ENCODE measurements at regions not wholly inside any gene's neighbourhood (a gene's known extent, or its start where the extent isn't known, plus 50 kb on each side); places are given as distances from the start of the nearest gene placed in this dataset.

GRCh38 chr1:56377431-56377830 lies 201.9 kb downstream of the PLPP3 start:
- intact Hi-C loops (cut with micrococcal nuclease): no loop called here
- Mint-ChIP-seq H3K4me3 (no peak overlapping the region), H3K36me3 (ENCODE audit: low read depth) (no peaks in the 10 kb centered on the region), H3K9me3 (no peaks in the 10 kb centered on the region), H3K27me3 (ENCODE audit: insufficient read depth) (peaks cover 3% of the 10 kb centered on the region), H3K27ac (no peak overlapping the region), H3K4me1 (ENCODE audit: low read depth) (no peaks in the 10 kb centered on the region)
- DNase-seq (ENCODE audit: low spot score): no peak

DNA sequence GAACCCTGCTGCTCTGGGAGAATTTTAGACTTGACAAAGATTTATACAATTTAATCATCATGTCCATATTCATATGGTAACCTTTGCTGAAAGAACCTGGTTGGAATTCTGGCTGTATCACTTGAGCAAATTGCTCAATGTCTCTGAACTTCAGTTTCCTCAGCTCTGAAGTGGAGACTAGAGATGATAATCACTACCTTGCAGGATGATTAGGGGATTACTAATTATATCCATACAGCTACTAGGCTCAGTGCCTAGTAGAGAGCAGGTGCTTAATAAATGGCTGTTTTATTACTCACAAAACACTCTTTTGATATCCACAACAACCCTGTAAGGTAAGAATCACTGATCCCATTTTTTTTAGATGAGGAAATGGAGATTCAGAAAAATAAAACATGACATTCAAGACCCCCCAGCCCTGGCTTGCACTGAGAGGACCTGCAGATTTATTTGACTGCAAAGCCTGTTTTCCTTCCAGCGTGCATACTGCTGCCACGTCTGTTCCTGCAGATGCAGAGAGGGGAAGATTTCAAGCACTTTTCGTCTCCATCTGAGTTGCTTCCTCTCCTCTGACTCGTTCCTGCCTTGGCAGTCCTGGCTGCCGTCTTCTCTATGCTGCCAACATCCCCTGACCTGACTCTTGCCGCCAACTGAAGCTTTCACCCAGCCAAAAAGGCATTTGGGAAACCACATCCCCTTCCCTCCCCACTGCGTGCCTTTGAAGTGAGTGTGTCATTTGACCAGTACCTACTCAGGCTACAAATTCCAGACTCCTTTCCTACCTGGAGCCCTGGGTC lies 203.0 kb downstream of the PLPP3 start:
- Mint-ChIP-seq H3K27me3 (ENCODE audit: insufficient read depth) (peaks cover 3% of the 10 kb centered on the region), H3K4me3 (no peak overlapping the region), H3K36me3 (ENCODE audit: low read depth) (no peaks in the 10 kb centered on the region), H3K4me1 (ENCODE audit: low read depth) (no peaks in the 10 kb centered on the region), H3K27ac (no peak overlapping the region), H3K9me3 (no peaks in the 10 kb centered on the region)
- intact Hi-C loops (cut with micrococcal nuclease): no loop called here
- no peak for DNase-seq (ENCODE audit: low spot score)

GRCh38 chr1:56375326-56375804 lies 204.0 kb downstream of the PLPP3 start:
- Mint-ChIP-seq H3K4me3 (no peak overlapping the region), H3K27me3 (ENCODE audit: insufficient read depth) (peaks cover 3% of the 10 kb centered on the region), H3K27ac (no peak overlapping the region), H3K36me3 (ENCODE audit: low read depth) (no peaks in the 10 kb centered on the region), H3K9me3 (no peaks in the 10 kb centered on the region), H3K4me1 (ENCODE audit: low read depth) (no peaks in the 10 kb centered on the region)
- intact Hi-C loops (cut with micrococcal nuclease): no loop called here
- DNase-seq (ENCODE audit: low spot score): no peak

DNA sequence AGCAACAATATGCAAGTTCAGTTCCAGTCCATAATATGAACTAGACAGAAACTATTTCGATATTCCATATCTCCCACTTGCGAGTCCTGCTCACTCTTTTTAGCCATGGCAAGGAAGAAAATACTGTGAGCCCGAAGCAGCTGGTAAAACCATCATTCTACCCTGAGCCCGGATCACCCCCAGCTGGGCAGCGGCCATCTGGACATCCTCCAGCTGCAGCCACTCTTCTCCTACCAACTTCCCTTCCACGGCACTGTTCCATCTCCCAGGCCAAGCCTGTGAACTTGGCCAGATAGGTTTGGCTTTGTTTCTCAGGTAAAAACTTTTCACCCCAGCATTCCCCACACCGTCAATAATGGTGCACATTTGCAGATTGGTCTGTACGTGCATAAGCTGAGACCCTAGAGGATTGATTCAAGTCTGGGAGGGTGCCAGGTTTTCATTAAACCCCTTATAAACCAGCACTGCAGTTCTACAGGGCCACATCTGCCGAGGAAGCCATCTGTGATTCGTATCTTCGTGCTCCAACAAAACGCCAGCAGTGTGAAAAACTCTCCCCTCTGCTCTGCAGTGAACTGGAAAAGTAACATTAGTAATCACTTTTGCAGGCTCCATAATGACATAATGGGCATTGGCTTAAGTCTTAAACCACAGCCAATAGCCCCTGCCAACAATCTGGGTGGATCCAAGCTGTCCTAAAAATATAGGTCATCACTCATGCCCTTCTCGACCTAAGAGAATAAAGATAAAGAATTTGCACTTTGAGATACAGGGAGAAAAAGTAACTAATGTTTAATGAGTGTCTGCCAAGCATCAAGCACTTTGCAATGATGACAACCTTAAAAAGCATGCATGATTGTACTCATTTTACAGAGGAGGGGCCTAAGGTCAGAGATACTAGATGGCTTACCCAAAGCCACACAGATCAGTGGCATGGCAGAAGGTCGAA lies 205.1 kb downstream of the PLPP3 start:
- Mint-ChIP-seq H3K4me1 (ENCODE audit: low read depth) (no peaks in the 10 kb centered on the region), H3K27ac (no peak overlapping the region), H3K36me3 (ENCODE audit: low read depth) (no peaks in the 10 kb centered on the region), H3K9me3 (no peaks in the 10 kb centered on the region), H3K4me3 (no peak overlapping the region), H3K27me3 (ENCODE audit: insufficient read depth) (peaks cover 3% of the 10 kb centered on the region)
- intact Hi-C loops (cut with micrococcal nuclease): no loop called here
- DNase-seq (ENCODE audit: low spot score): no peak

- Mint-ChIP-seq H3K9me3 (no peaks in the 10 kb centered on the region), H3K27me3 (ENCODE audit: insufficient read depth) (peaks cover 3% of the 10 kb centered on the region), H3K4me1 (ENCODE audit: low read depth) (no peaks in the 10 kb centered on the region), H3K36me3 (ENCODE audit: low read depth) (no peaks in the 10 kb centered on the region), H3K27ac (no peak overlapping the region), H3K4me3 (no peak overlapping the region)
- intact Hi-C loops (cut with micrococcal nuclease): no loop called here
- DNase-seq (ENCODE audit: low spot score): no peak
Measured at GRCh38 chr1:56370513-56370912, 208.8 kb downstream of the PLPP3 start.

- Mint-ChIP-seq H3K4me3 (no peak overlapping the region), H3K4me1 (ENCODE audit: low read depth) (no peaks in the 10 kb centered on the region), H3K27me3 (ENCODE audit: insufficient read depth) (no peaks in the 10 kb centered on the region), H3K9me3 (no peaks in the 10 kb centered on the region), H3K36me3 (ENCODE audit: low read depth) (no peaks in the 10 kb centered on the region), H3K27ac (no peak overlapping the region)
- intact Hi-C loops (cut with micrococcal nuclease): no loop called here
- DNase-seq (ENCODE audit: low spot score): no peak
Measured at GRCh38 chr1:56363007-56363770, 216.2 kb downstream of the PLPP3 start.

GRCh38 chr1:56360021-56360420 lies 219.3 kb downstream of the PLPP3 start:
- Mint-ChIP-seq H3K27ac (no peak overlapping the region), H3K4me1 (ENCODE audit: low read depth) (no peaks in the 10 kb centered on the region), H3K27me3 (ENCODE audit: insufficient read depth) (no peaks in the 10 kb centered on the region), H3K9me3 (no peaks in the 10 kb centered on the region), H3K36me3 (ENCODE audit: low read depth) (no peaks in the 10 kb centered on the region), H3K4me3 (no peak overlapping the region)
- DNase-seq (ENCODE audit: low spot score): no peak
- intact Hi-C loops (cut with micrococcal nuclease): no loop called here

DNA sequence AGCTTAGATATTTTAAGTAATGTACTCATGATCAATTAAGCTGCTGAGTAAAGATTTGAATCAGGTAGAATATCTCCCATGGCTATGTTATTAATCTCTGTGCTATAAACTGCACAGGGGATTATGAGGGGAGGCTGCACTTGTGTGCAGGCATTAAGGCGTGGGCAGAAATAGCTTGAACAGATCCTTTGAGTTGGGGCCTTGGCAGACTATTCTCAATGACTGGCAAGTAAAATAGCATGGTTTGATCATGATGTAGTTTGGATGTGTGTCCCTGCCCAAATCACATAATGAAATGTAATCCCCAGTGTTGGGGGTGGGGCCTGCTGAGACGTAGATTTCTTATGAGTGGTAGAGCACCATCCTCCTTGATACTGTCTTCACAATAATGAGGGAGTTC lies 220.3 kb downstream of the PLPP3 start:
- intact Hi-C loops (cut with micrococcal nuclease): no loop called here
- no peak for DNase-seq (ENCODE audit: low spot score)
- no peaks in the 10 kb centered on the region for H3K9me3 Mint-ChIP-seq

DNA sequence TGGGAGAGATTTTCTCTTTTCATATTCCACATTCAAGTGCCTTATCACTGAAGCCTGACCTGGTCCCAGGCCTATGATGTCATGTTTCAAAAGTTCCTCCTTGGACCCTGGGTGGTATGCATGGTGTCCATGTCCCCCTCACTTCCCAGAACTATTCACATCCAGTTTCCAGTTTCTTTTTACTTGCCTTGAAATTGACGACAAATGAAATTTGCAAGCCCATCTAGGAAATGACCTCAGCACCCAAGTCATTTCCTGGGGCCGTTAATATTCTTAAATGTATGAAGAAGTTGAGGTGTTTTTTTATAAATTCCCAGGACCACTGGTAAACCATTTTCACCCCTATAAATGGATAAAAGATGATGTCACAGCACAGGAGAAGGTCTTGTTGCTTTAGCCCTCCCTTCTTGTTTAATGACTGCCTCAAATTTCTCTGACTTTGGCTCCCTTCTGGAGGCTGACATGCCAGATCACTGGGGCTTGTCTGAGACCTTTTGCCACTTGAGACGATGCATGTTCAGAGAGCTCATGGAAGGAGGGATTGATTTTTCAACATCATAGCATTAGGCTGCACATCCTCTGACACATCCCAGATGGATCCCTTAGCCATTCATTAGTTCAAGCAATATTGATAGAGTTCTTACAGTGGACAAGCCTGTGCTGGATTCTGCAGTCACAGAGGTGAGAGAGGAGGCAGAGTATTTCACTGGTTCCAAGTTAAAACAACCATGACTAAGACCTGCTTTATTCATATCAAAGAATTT lies 221.3 kb downstream of the PLPP3 start:
- Mint-ChIP-seq H3K27me3 (ENCODE audit: insufficient read depth) (no peaks in the 10 kb centered on the region), H3K36me3 (ENCODE audit: low read depth) (no peaks in the 10 kb centered on the region), H3K4me1 (ENCODE audit: low read depth) (no peaks in the 10 kb centered on the region), H3K9me3 (no peaks in the 10 kb centered on the region), H3K4me3 (no peak overlapping the region), H3K27ac (no peak overlapping the region)
- DNase-seq (ENCODE audit: low spot score): no peak
- intact Hi-C loops (cut with micrococcal nuclease): no loop called here

More for the DNA sequence above, 220.3 kb downstream of the PLPP3 start:
- Mint-ChIP-seq H3K36me3 (ENCODE audit: low read depth) (no peaks in the 10 kb centered on the region), H3K27me3 (ENCODE audit: insufficient read depth) (no peaks in the 10 kb centered on the region), H3K4me3 (no peak overlapping the region), H3K4me1 (ENCODE audit: low read depth) (no peaks in the 10 kb centered on the region), H3K27ac (no peak overlapping the region)

GRCh38 chr1:56356376-56356990 lies 222.9 kb downstream of the PLPP3 start:
- no peaks in the 10 kb centered on the region for H3K9me3 Mint-ChIP-seq
- no peaks in the 10 kb centered on the region for H3K4me1 Mint-ChIP-seq (ENCODE audit: low read depth)
- no peak overlapping the region for H3K27ac Mint-ChIP-seq
- DNase-seq (ENCODE audit: low spot score): no peak
- H3K36me3 Mint-ChIP-seq (ENCODE audit: low read depth): no peaks in the 10 kb centered on the region
- no peaks in the 10 kb centered on the region for H3K27me3 Mint-ChIP-seq (ENCODE audit: insufficient read depth)
- H3K4me3 Mint-ChIP-seq: no peak overlapping the region
- intact Hi-C loops (cut with micrococcal nuclease): no loop called here

DNA sequence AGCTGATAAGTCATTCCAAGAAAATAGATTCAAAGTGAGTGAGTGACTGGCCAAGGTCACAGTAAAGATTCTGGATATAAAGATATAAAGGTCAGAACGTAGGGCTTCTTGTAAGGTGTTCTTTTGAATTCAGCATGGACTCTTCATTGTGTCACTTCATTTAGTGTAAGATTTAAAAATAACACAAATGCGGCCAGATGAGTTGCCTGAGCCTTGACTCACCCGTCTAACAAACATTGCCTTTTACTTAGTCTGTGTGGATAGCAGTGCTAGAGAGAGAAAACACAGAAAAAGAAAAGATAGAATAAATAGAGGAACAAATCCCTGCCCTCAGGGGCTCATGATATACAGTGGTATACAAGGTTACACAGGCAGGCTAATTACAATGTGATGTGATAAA lies 223.4 kb downstream of the PLPP3 start:
- no peak for DNase-seq (ENCODE audit: low spot score)

GRCh38 chr1:56355422-56355821 lies 223.9 kb downstream of the PLPP3 start:
- intact Hi-C loops (cut with micrococcal nuclease): no loop called here
- Mint-ChIP-seq H3K4me1 (ENCODE audit: low read depth) (no peaks in the 10 kb centered on the region), H3K27me3 (ENCODE audit: insufficient read depth) (no peaks in the 10 kb centered on the region), H3K4me3 (no peak overlapping the region), H3K36me3 (ENCODE audit: low read depth) (no peaks in the 10 kb centered on the region), H3K27ac (no peak overlapping the region), H3K9me3 (no peaks in the 10 kb centered on the region)
- no peak for DNase-seq (ENCODE audit: low spot score)

More for the DNA sequence above, 223.4 kb downstream of the PLPP3 start:
- Mint-ChIP-seq H3K27ac (no peak overlapping the region), H3K36me3 (ENCODE audit: low read depth) (no peaks in the 10 kb centered on the region), H3K4me3 (no peak overlapping the region), H3K27me3 (ENCODE audit: insufficient read depth) (no peaks in the 10 kb centered on the region), H3K9me3 (no peaks in the 10 kb centered on the region), H3K4me1 (ENCODE audit: low read depth) (no peaks in the 10 kb centered on the region)
- intact Hi-C loops (cut with micrococcal nuclease): no loop called here
